HG03103 (cell line): ENCODE measurements at regions not wholly inside any gene's neighbourhood (a gene's known extent, or its start where the extent isn't known, plus 50 kb on each side); places are given as distances from the start of the nearest gene placed in this dataset.
"Not testable (repeated sequence)": the region's sequence is repeated elsewhere in the genome, so short reads cannot be mapped to it uniquely, and the experiment has no call there.

Experiments
- ATAC-seq: cut with Tn5 transposase; IDR thresholded peaks from one replicate; pipeline ENCODE4 v1.9.1; 2021; ENCODE audit warnings: low read depth; ENCODE audit not compliant: unreplicated experiment

DNA sequence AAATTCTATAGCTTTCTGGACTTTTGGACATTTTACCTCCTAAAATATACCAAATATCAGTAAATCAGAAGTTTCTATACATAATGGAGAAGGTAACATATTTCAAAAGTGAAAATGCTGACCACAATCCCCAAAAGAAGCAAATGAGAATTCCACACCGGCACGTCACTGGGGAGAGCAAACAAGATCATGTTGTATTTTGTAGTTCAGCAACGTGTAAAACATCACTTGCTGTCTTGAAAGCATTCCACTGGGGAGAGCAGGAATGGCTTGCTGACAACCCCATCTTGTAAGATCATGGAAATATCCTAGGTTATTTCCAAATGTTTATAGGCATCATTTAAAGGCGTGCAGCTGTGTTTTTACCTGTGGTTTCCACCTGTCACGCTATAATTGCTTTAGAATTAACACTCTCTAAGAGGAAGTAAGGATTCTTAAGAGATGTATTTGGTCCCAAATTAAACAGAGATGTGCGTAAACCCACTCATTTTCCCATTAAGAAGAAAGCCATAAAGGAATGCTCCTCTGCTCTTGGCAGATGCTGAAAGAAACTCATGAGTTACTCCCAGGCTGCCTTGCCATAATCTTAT is 397.1 kb upstream of the POT1 start:
- ATAC-seq, result no peak

DNA sequence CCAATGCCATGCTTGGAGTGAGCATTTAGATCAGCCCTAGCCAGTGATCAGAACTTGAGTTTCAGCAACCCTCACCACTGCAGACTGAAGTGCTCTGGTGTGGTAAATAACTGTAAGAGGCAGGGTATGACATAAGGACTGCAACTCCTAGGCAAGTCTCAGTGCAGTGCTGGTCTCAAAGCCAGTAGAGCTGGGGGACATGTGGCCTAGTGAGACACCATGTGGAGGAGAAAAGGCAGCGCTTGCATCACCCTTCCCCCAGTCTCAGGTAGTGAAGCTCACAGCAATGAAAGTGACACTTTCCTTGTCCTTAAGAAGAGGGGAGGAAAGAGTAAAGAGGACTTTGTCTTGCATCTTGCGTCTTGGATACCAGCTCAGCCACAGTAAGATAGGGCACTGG is 386.8 kb upstream of the POT1 start:
- ATAC-seq, result no peak

DNA sequence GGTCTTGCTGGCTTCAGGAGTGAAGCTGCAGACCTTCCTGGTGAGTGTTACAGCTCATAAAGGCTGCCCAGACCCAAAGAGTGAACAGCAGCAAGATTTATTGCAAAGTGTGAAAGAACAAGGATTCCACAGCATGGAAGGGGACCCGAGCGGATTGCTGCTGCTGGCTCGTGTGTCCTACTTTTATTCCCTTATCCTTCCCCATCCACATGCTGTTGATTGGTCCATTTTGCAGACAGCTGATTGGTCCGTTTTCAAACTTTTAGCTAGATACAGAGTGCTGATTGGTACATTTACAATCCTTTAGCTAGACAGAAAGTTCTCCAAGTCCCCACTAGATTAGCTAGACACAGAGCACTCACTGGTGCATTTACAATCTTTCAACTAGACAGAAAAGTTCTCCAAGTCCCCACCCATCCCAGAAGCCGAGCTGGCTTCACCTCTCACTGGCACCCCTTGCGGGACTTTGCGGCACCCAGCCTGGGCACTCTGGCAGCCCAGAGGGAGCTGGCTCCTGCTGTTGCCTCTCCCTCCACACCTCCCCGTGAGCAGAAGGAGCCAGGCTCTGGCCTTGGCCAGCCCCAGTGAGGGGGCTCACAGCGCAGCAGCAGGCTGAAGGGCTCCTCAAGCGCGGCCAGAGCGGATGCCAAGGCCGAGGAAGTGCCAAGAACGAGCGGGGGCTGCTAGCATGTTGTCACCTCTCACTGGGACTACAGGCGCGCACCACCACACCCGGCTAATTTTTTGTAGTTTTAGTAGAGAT is 369.6 kb upstream of the POT1 start:
- no peak for ATAC-seq

DNA sequence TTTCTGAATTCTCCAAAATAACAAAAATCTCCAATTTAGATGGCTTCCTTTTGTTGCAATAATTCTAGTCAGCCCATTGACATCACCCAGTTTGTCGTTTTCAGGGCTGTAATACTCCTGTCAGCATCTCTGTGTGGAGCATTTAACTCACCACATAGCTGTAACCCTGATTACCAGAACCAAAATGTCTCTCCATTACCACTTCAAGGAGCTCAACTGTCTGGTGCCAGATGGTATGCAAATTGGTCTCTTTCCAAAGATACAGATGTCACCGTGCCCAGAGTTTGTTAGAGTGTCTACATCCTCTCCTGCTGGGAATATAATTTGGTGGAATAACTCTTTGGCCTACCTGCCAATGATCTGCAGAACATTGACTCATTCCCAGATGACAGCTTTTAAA is 350.3 kb upstream of the POT1 start:
- ATAC-seq, result no peak

DNA sequence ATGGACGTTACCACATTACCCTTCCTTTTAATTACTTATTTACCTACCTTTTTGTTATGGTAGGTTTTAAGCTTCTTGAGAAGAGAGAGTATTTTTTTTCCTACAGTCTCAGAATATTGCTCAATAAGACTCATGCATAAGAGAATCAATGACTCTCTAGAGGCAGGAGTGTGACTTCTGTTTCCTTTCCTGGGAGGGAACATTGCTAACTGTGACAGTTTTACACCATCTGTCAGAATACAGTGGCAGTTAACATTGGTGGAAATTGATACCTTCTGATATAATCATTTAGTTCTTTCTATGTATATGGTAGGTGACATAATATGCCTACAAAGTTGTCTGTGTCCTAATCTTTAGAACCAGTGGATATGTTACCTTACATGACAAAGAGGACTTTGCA is 348.7 kb upstream of the POT1 start:
- ATAC-seq, result no peak

DNA sequence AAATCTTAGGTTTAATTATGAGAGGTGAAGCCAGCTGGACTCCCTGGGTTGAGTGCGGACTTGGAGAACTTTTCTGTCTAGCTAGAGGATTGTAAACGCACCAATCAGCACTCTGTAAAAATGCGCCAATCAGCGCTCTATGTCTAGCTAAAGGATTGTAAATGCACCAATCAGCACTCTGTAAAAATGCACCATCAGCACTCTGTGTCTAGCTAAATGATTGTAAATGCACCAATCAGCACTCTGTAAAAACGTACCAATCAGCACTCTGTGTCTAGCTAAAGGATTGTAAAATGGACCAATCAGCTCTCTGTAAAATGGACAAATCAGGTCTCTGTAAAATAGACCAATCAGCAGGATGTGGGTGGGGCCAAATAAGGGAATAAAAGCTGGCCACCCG is 345.1 kb upstream of the POT1 start:
- ATAC-seq, result not testable (repeated sequence)

DNA sequence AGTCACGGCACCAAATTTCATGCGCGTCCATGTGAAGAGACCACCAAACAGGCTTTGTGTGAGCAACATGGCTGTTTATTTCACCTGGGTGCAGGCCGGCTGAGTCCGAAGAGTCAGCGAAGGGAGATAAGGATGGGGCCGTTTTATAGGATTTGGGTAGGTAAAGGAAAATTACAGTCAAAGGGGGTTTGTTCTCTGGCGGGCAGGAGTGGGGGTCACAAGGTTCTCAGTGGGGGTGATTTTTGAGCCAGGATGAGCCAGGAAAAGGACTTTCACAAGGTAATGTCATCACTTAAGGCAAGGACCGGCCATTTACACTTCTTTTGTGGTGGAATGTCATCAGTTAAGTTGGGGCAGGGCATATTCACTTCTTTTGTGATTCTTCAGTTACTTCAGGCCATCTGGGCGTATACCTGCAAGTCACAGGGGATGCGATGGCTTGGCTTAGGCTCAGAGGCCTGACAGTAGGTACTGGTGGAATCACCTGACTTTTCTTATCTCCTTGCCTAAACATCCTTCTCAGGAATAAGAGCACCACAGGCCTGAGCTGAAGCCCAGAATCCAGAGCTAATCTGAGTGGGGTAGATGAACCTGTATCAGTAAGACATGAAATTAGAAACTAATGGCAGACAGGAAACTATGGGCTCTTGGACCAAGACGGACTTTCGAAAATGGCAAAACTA is 334.7 kb upstream of the POT1 start:
- not testable (repeated sequence) for ATAC-seq

DNA sequence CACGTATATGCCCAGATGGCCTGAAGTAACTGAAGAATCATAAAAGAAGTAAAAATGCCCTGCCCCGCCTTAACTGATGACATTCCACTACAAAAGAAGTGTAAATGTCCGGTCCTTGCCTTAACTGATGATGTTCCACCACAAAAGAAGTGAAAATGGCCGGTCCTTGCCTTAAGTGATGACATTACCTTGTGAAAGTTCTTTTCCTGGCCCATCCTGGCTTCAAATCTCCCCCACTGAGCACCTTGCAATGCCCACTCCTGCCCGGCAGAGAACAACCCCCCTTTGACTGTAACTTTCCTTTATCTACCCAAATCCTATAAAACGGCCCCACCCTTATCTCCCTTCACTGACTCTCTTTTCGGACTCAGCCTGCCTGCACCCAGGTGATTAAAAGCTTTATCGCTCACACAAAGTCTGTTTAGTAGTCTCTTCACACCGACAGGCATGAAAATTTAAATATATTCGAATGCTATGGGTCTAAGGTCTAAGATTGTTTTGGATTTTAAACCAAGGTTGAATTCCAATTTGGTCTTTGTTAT is 329.3 kb upstream of the POT1 start:
- ATAC-seq, result not testable (repeated sequence)

DNA sequence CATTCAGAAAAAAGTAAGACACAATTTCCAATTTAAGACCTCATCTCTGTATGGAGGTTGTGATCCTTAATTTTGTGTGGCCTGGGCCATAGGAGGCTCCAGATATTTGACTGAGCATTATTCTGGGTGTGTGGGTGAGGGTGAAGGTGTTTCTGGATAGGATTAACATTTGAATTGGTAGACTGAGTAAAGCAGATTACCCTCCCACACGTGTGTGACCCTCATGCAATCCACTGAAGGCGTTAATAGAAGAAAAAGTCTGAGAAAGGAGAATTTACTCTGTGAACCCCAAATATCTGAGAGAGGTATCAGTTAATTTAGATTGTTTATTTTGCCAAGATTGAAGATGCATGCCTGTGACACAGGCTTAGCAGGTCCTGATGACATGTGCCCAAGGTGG is 328.0 kb upstream of the POT1 start:
- no peak for ATAC-seq

DNA sequence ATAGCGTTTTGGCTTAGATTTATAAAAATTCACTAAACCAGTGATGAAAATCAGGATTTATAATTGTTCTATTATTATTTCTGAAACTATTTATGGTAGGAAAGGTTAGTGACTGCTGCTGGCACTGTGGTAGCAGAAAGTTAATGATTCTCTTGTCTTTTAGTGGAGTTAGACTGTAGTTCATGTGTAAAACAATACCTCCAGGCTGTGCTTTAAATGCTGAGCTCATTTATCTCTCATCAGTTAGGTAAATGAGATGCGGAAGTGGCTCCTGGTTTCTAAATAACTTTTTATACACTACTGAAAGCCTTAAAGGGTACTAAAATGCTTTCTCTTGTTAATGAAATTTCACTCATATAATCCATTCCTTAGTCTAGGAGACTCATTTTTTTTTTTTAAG is 326.8 kb upstream of the POT1 start:
- no peak for ATAC-seq

DNA sequence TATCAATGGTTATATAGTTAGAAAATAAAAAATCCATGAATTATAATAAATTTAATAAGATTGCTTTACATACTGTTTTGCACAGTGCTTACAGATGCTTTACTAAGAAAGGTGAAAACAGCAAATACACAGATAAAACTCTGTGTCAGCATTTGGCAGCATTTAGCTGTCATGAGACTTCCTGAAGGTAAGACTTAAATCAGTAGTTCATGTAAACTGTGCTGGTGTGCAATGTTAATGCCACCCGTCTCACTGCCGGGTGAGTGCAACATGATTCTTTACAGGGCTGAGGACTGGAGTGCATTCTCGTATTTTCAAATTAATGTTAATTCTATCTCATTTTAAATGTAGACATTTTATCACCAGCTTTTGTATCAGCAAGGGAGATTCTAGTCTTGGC is 326.2 kb upstream of the POT1 start:
- ATAC-seq, result no peak

DNA sequence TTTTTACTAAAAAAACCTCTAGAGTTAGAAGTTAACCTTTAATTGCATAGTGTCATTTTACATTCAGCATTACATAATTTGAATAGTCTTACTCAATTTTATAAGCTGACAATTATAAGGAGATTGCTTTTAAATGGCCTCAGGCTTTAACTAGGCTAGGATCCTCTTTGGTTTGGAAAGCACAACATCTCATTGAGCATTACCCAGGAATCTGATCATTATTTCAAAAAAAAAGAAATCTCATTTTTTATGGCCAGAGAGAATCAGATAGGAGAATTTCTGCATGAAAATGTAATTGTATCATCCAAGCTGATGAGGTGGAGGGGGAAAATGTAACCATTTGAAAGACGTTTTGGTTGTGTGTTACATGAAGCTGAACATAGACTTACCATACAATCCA is 324.9 kb upstream of the POT1 start:
- ATAC-seq, result no peak

DNA sequence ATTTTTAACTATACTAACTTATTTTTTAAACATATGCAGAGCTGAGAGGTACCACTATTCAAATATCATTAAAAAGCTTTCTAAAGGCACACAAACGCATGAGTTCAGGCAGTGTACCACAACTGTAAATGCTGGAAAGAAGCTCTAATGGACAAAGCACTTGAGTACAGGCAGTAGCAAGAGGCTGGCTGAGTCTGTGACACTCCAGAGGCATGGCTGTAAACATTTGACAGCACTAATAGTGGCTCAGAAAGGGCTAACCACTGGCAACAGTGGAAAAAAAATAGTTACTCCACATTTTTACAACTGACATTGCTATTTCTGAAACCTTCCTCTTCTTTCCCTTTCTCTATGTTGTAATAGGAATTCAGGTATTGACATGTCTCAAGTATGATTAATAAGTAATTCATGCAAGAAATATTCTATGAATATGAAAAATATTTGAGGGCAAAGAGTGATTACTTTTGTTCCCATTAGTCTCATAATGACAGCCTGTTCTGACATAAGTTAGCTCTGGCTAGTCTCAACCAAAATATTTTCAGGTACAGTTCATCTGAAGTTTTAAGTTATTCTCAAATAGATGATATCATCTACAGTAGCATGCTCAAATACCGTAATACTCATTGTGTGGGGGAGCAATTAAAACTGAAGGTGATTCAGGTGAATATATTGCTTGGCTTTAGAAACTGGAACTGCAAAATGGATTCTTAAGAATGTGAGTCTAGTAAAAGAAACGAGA is 324.0 kb upstream of the POT1 start:
- ATAC-seq, result no peak

DNA sequence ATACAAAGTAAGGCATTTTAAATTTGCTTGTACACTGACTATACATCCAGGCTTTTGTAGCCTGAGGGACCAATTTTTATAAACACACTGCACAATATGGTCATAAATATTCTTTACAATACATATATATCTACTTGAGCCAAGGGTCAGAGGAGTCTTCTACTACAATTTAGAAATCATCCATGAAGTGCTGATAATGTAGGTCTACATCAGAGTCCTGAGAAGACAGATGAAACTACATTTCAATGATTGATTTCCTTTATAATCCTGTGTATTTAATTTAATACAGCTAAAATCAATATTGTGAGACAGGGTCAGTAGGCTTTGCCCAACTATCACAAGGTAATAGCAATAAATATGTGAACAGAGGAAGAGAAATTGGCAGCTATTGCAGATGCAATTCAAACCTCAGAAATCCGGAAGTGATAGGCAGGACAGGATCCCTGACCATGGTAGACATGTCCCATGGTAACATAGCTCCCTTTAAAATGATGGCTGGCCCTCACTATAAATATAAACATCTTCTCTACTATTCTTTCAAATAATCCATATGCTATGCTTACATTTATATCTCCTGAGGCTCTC is 318.0 kb upstream of the POT1 start:
- ATAC-seq, result no peak

DNA sequence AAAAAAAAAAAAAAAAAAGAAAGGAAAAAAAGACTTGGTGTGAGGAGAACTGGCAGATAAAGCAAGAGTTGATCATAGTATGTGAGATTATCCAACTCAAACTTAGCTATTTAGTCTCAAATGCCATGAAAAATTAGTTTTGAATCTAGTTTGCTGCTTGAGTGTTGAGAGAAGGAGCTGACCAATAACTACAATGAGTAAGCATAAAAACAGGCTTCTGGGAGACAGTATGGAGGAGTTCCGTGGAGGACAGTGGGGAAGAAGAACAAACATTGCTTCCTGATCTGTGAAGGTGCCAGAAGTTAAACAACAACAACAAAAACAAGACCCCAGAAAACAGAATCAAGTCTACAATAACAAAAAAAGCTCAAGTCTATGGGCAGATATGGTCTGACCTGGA is 317.1 kb upstream of the POT1 start:
- no peak for ATAC-seq

DNA sequence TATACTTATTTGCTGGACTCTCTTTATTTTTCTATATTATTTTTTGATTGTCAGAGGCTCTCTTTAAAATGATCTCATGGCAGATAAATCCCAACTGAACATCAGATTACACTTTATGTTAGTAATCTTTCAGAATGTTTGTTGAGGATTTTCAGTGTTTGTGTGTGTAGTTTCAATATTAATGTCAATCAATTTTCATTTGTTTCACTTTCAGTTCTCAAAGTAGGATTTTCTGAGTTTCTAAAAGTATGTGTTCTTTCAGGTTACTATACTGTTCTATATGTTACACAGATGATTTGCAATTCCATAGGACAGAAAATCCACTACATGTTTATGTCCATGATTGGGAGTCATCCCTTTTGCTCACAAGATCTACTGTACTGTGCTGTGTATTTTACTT is 311.9 kb upstream of the POT1 start:
- ATAC-seq, result no peak

DNA sequence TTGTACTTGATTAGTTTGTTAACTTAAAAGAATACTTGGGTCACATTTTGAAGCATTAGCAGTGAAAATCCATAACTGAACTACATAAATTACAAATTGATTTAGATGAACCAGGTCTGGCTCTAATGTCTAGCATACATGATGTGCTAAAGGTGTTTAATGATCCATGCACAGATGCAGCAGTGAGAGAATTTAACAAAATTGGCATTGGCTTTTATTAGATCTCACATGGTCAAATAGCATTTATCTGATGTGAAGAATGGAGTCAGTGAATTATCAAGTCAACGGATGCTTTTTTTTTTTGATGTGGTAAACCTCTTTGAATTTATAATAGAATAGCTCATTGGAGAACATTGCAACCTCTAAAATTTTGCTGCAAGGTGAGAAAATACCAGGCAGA is 293.0 kb upstream of the POT1 start:
- no peak for ATAC-seq

DNA sequence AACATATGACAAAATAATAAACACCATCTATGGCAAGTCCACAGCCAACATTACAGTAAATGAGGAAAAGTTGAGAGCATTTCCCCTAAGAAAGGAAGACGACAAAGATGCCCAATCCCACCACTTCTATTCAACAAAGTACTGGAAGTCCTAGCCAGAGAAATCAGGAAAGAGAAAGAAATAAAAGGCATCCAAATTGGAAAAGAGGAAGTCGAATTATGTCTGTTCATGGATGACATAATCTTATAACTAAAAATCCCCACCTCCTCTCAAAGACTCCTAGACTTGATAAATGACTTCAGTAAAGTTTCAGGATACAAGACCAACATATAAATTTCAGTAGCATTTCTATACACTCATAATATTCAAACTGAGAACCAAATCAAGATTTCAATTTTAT is 288.5 kb upstream of the POT1 start:
- ATAC-seq, result no peak

DNA sequence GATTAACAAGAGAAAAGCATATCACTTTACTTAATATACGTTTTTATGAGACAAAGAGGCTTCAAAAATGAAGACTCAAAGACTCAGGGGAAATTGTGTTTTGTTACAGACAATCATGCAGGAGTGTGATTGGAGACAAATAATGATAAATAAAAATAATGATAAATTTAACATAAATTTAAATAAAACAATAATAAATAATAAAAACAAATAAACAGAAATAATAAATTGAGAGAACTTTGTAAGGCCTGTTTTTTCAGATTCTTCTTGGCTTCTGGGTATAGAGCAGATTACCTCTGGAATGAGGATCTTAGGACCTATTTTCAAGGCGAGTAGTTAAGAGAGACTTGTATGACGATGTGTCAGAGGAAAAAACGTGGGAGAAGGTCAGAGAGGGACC is 271.4 kb upstream of the POT1 start:
- no peak for ATAC-seq

DNA sequence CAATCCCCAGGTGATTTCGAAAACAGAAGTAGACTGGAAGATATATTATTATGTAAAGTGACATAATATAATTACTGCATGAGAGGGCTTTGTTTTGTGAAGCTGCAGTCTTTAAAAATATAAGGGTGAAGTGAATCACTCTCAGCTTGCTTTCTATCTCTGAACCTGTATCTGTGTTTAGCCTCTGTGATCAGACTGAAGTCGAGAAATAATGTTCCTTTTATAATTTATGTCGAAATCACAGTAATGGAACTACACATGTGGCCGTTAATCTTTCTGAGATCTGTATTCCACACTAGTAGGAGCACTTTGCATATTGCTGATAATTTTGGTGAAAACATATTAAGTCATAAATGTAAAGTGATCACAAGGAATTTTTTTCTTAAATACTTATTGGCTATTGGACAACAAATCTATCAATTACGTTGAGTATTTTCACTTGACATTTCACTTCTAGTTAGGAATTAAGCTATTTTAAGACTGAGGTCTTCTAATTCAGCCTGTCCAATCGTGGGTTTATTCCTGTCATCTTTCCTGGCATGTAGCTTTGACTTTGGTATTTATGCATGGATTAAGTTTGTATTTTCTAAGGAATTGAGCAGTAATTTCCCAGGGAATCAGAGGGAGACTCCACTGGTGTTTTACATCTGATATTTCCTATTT is 268.2 kb upstream of the POT1 start:
- ATAC-seq, result no peak
